ENCODE measurements at regions not wholly inside any gene's neighbourhood (a gene's known extent, or its start where the extent isn't known, plus 50 kb on each side); places are given as distances from the start of the nearest gene placed in this dataset.

DNA sequence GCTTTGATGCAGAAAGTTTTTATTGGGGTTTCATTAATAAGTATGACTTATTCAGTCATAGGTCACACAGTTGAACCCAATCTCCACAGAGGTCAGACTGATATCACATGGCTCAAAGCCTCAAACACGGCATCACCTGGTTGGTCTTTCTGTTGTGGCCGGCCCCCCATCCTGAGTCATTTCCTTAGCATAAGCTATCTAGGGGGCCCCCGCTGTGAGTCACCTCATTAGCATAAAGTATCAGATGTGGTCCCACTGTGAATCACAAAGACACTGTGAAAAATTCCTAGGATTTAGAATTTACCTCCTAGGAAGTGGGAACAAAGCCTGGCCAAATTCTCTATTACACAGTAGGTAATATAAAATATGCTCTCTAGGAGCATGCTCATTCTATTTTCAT is 502.2 kb downstream of the PYDC2 start:
- DNase-seq (ENCODE audit: low read depth) = peak; percentile 28
- TF ChIP-seq, protein P1, sequence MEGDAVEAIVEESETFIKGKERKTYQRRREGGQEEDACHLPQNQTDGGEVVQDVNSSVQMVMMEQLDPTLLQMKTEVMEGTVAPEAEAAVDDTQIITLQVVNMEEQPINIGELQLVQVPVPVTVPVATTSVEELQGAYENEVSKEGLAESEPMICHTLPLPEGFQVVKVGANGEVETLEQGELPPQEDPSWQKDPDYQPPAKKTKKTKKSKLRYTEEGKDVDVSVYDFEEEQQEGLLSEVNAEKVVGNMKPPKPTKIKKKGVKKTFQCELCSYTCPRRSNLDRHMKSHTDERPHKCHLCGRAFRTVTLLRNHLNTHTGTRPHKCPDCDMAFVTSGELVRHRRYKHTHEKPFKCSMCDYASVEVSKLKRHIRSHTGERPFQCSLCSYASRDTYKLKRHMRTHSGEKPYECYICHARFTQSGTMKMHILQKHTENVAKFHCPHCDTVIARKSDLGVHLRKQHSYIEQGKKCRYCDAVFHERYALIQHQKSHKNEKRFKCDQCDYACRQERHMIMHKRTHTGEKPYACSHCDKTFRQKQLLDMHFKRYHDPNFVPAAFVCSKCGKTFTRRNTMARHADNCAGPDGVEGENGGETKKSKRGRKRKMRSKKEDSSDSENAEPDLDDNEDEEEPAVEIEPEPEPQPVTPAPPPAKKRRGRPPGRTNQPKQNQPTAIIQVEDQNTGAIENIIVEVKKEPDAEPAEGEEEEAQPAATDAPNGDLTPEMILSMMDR (IDR thresholded peaks at IDR 0.05; ENCODE audit: insufficient read depth, low read depth, low read length, missing control alignments) = no peak
- H3K4me3 ChIP-seq (ENCODE audit: low read depth, low read length) = no peak overlapping the region

DNA sequence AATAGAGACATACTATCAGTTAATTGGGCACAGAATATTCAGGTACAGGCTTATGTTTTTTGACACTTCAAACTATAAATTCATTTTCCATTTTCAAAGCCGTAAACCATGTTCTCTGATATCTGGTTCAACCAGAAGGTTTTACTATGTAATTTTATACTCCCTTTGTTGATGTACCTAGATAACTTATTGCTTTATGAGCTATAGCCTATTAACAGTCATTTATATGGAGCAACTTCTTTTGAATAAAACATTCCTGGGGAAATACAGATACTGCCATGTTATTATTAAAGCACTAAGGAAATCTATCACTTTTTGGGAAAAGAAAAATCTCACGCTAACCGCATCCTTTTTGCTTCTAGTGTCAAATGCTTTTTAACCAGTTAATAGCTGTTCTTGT is 505.6 kb downstream of the PYDC2 start:
- TF ChIP-seq, protein P1 (IDR thresholded peaks at IDR 0.05; ENCODE audit: insufficient read depth, low read depth, low read length, missing control alignments) = no peak
- DNase-seq (ENCODE audit: low read depth) = no peak

DNA sequence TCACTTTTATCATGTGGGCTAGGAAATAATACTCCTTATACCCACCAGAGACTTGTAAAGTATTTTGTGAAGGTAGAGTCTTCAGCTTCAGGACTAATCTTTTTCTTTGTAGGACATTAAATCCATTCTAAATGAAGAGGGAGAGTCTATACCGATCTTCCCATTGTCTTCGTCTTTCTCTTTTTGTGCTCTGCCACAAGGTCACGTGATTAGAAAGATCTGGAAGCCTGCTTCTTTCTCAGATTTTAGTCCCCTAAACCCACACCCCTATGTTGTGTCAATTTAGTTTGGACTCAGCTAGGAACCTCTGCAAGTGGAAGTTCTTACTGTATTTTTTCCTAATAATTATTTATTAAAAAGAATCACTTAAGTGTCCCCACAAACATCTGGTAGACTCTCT is 507.3 kb downstream of the PYDC2 start:
- TF ChIP-seq, protein P1 (IDR thresholded peaks at IDR 0.05; ENCODE audit: insufficient read depth, low read depth, low read length, missing control alignments) = no peak
- H3K4me3 ChIP-seq (ENCODE audit: low read depth, low read length) = no peak overlapping the region
- DNase-seq (ENCODE audit: low read depth) = no peak

More for the DNA sequence above, 505.6 kb downstream of the PYDC2 start:
- H3K4me3 ChIP-seq (ENCODE audit: low read depth, low read length) = no peak overlapping the region

DNA sequence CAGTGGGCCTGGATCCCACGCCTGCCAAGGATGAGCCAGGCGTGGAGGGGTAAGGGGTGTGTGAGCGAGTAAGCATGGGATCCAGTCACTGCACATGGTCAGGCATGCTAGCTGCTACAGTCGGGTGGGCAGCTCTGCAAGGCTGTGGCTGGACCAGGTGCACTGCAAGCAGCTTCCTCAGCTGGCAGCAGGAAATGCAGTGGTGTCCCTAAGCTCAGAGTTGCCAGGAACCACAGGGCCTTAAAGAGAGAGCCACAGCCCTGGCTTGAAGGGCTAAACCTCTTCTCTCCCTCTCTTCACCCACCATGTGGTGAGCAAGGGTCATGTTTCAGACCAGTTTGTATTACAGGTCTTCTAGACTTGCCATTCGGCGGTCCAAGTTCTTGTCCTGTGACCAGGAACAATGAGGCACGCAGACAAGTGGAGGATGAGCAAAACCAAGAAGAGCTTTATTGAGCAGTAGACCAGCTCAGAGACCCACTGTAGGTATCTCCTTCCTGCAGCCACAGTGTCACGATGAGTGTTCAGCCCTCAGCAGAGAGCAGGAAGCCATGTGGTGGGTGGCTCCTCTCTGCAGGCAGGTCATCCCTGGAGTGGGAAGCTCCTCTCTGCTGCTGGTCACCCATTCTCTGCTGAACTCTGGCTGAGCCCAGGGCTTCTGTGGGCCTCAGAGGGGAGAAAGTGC is 511.9 kb downstream of the PYDC2 start:
- no peak overlapping the region for H3K4me3 ChIP-seq (ENCODE audit: low read depth, low read length)
- peak; percentile 49 for DNase-seq (ENCODE audit: low read depth)
- TF ChIP-seq, protein P1 (IDR thresholded peaks at IDR 0.05; ENCODE audit: insufficient read depth, low read depth, low read length, missing control alignments) = no peak

DNA sequence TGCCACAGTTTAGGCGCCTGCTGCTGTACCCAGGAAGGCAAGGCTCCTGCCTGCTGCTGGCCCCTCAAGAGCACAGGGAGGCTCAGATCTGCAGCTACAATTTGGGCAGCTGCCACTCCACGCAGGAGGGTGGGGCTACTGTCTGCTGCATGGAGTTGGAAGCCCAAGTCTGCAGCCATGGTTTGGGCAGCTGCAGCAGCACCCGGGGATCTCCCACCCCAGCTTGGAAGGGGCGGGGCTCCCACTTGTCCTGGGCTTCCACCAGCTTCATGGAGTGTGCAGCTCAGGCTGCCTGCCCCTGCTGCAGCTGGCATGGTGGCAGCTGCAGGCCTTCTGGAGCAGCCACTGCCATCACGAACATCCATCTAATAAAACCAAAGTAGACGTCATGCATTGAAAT is 512.9 kb downstream of the PYDC2 start:
- TF ChIP-seq, protein P1 (IDR thresholded peaks at IDR 0.05; ENCODE audit: insufficient read depth, low read depth, low read length, missing control alignments) = no peak
- H3K4me3 ChIP-seq (ENCODE audit: low read depth, low read length) = no peak overlapping the region
- no peak for DNase-seq (ENCODE audit: low read depth)

DNA sequence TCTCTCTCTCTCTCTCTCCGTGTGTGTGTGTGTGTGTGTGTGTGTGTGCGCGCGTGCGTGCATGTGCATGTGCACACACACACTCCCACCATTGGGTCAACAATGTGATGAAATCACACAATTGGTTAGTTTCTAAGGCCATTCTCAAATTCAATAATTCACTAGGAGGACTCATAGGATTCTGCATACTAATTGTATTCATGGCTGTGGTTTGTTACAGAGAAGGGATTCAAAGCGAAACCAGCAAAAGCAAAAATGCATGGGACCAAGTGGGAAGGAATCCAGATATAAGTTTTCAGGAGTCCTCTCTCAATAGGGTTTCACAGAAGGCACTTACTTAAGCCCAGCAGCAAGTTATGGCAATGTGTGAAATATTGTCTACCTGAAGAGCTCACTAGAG is 515.0 kb downstream of the PYDC2 start:
- DNase-seq (ENCODE audit: low read depth) = no peak
- TF ChIP-seq, protein P1 (IDR thresholded peaks at IDR 0.05; ENCODE audit: insufficient read depth, low read depth, low read length, missing control alignments) = no peak
- H3K4me3 ChIP-seq (ENCODE audit: low read depth, low read length) = no peak overlapping the region

DNA sequence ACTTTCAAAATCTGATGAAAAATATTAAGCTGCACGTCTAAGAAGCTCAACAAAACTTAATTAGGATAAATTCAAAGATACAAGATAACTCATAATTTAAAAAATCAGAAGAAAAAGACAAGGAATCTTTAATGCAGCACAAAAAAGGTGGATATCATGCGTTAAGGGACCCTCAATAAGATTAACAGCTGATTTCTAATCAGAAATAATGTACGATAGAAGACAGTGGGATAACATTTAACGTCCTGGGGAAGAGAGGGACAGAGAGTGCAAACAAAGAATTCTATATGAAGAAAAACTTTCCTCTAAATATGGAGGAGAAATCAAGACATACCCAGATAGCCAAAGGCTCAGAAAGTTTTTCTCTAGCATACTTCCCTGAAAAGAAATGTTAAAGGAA is 519.5 kb downstream of the PYDC2 start:
- no peak overlapping the region for H3K4me3 ChIP-seq (ENCODE audit: low read depth, low read length)
- no peak for DNase-seq (ENCODE audit: low read depth)

More for the DNA sequence above, 519.5 kb downstream of the PYDC2 start:
- TF ChIP-seq, protein P1 (IDR thresholded peaks at IDR 0.05; ENCODE audit: insufficient read depth, low read depth, low read length, missing control alignments) = no peak
